ENCODE measurements at regions not wholly inside any gene's neighbourhood (a gene's known extent, or its start where the extent isn't known, plus 50 kb on each side); places are given as distances from the start of the nearest gene placed in this dataset.

GRCh38 chr12:124630791-124631313 lies 63.4 kb upstream of the NCOR2 start:
- TF ChIP-seq, protein P1, sequence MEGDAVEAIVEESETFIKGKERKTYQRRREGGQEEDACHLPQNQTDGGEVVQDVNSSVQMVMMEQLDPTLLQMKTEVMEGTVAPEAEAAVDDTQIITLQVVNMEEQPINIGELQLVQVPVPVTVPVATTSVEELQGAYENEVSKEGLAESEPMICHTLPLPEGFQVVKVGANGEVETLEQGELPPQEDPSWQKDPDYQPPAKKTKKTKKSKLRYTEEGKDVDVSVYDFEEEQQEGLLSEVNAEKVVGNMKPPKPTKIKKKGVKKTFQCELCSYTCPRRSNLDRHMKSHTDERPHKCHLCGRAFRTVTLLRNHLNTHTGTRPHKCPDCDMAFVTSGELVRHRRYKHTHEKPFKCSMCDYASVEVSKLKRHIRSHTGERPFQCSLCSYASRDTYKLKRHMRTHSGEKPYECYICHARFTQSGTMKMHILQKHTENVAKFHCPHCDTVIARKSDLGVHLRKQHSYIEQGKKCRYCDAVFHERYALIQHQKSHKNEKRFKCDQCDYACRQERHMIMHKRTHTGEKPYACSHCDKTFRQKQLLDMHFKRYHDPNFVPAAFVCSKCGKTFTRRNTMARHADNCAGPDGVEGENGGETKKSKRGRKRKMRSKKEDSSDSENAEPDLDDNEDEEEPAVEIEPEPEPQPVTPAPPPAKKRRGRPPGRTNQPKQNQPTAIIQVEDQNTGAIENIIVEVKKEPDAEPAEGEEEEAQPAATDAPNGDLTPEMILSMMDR (IDR thresholded peaks at IDR 0.05; ENCODE audit: low read length), result no peak
- no peak for TF ChIP-seq EZH2 (IDR thresholded peaks at IDR 0.05; ENCODE audit: borderline replicate concordance, low read length)

Data from OCI-LY1 (cell line).